ENCODE measurements at regions not wholly inside any gene's neighbourhood (a gene's known extent, or its start where the extent isn't known, plus 50 kb on each side); places are given as distances from the start of the nearest gene placed in this dataset.

DNA sequence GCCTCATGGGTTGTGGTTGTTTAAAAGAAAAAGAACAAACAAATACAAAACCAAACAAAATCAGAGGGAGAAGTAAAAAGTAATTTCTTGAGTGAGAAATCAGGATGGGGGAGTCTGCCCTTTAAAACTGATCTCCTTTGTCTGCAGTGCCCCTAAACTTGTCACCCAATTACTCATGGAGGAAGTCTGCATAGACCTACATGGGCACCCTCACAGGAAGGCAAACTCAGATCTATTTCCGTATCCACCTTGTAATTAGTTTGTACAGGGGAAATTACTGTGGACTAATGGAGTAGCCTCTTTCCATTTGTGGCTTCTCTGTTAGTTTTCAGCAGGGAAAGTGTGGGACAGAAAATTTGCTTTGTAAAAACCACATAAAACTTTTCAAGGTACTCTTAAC is 600.4 kb downstream of the ADGRL2 start:
- TF ChIP-seq TAF1 (IDR thresholded peaks at IDR 0.05; ENCODE audit: borderline replicate concordance, low read depth, low read length) (no peak), POLR2A (IDR thresholded peaks at IDR 0.05; ENCODE audit: low read depth, low read length) (no peak), POLR2AphosphoS5 (IDR thresholded peaks at IDR 0.05; ENCODE audit: low read depth, low read length) (no peak)
